NCI-H510A (cell line): ENCODE measurements at regions not wholly inside any gene's neighbourhood (a gene's known extent, or its start where the extent isn't known, plus 50 kb on each side); places are given as distances from the start of the nearest gene placed in this dataset.

ENCODE experiments used
- DNase-seq: peaks from one replicate; lab custom pipeline; 2025; lab: John Stamatoyannopoulos, UW

- DNase-seq: no peak
Observed at GRCh38 chr18:37660658-37661057, 95.1 kb upstream of the CELF4 start.

GRCh38 chr18:37659906-37660305 is 94.3 kb upstream of the CELF4 start:
- DNase-seq: no peak

- no peak for DNase-seq
Observed at GRCh38 chr18:37658894-37659293, 93.3 kb upstream of the CELF4 start.

- no peak for DNase-seq
Observed at GRCh38 chr18:37657493-37657892, 91.9 kb upstream of the CELF4 start.

GRCh38 chr18:37654731-37655369 is 89.3 kb upstream of the CELF4 start:
- DNase-seq: no peak

GRCh38 chr18:37654034-37654433 is 88.4 kb upstream of the CELF4 start:
- no peak for DNase-seq

GRCh38 chr18:37653618-37654017 is 88.0 kb upstream of the CELF4 start:
- no peak for DNase-seq

GRCh38 chr18:37649930-37650329 is 84.3 kb upstream of the CELF4 start:
- DNase-seq: no peak

GRCh38 chr18:37649416-37649815 is 83.8 kb upstream of the CELF4 start:
- DNase-seq: no peak

- DNase-seq: no peak
Observed at GRCh38 chr18:37641573-37641972, 76.0 kb upstream of the CELF4 start.

GRCh38 chr18:37640504-37640903 is 74.9 kb upstream of the CELF4 start:
- DNase-seq: no peak

GRCh38 chr18:37639846-37640245 is 74.2 kb upstream of the CELF4 start:
- DNase-seq: no peak

GRCh38 chr18:37637478-37637850 is 71.9 kb upstream of the CELF4 start:
- DNase-seq: no peak

- no peak for DNase-seq
Observed at GRCh38 chr18:37636831-37637477, 71.4 kb upstream of the CELF4 start.

- DNase-seq: no peak
Observed at GRCh38 chr18:37634516-37634915, 68.9 kb upstream of the CELF4 start.

- DNase-seq: no peak
Observed at GRCh38 chr18:37631422-37631821, 65.8 kb upstream of the CELF4 start.

GRCh38 chr18:37630334-37630733 is 64.7 kb upstream of the CELF4 start:
- no peak for DNase-seq

- DNase-seq: no peak
Observed at GRCh38 chr18:37628470-37629220, 63.0 kb upstream of the CELF4 start.

GRCh38 chr18:37624318-37624717 is 58.7 kb upstream of the CELF4 start:
- DNase-seq: no peak

- DNase-seq: no peak
Observed at GRCh38 chr18:37619964-37620363, 54.4 kb upstream of the CELF4 start.

- no peak for DNase-seq
Observed at GRCh38 chr18:37617623-37618022, 52.0 kb upstream of the CELF4 start.
